ENCODE measurements at regions not wholly inside any gene's neighbourhood (a gene's known extent, or its start where the extent isn't known, plus 50 kb on each side); places are given as distances from the start of the nearest gene placed in this dataset.

DNA sequence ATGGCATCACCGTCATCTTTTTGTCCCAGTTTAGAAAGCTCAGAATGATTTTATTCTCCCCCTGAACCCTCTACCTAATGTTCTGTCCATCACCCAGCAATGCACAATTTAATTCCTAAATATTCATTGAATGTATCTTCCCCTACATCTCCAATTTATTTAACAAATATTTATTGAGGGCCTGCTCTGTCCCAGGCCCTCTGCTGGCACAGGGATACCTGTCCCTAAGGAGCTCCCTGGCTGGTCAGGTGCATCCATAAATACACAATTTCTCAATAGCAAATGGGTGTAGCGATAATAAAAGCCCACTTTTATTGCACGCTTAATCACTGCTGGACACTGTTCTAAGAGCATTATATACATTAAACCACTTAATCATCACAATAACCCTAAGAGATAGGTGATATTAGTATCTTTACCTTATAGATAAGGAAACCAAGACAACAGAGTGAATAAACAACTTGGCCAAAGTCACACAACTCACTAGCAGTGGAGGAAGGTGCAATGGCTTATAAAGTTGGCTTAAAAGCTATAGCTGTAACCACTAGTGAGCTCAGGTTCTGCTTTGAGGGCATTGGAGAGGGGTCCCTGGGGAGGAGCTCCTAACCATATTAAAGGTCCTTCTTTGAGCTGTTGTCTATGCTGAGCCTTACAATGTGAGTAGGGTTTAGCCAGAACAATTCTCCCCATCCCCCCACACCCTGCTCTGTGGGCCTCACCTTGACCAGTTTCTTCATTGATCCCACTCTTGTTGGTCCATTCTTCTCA, 126.3 kb upstream of the JUN start:
- DNase-seq (ENCODE audit: low read depth, low spot score) = no peak

DNA sequence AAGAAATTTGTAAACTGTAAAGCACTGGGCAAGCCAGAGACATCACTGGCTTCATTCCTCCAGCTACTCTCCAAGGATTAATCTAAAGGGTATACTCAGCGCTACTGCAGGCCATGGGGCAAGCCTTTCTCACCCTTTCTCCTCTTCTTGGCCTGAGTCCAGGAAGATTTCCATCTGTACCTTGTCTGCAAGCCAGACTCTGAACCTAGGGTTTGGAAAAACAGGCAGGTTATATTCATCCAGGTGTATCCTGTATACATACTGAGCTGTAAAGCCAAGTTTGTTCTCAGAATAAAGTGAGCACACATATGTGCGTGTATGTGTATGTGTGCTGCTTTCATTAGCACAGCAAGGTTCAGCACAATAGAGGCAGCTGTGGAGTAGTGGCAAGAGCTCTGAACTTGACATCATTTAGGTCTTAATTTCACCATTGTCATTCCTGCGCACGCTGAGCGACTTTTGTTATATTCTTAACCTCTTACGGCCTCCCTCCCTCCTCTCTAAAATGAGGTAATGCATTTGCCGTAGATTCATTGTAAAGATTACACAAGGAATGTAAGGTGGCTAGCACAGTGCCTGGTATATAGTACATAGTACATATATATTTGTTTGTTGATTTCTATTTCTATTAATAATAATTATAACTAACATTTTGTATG, 128.1 kb upstream of the JUN start:
- DNase-seq (ENCODE audit: low read depth, low spot score) = no peak

DNA sequence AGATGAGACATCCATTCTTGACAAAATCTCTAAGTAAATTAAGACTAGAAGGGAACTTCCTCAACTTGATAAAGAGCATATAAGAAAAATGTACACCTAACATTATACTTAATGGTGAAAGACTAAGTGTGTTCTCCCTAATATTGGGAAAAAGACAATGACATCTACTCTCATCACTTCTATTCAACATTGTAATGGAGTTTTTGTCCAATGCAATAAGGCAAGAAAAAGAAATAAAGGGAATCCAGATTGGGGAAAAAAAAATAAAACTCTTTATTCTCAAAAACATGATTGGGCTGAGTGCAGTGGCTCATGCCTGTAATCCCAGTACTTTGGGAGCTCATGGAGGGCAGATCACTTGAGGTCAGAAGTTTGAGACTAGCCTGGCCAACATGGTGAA, 131.1 kb upstream of the JUN start:
- no peak for DNase-seq (ENCODE audit: low read depth, low spot score)

DNA sequence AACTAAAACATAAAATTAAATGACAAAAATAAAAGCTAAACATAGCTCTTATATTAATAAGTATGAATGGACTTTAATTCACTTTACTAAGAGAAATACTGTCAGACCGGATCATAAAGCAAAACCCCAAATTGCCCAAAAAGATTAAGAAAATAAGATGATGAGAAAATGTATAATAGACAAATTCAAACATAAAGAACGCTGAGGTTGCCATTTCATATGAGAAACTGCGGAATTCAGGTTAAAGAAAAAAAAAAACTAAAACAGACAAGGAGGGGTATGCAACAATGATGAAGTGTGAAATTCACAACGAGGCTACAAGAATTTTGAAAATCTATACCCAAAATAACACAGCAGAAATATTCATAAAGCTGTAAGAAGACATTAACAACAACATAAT, 133.6 kb upstream of the JUN start:
- DNase-seq (ENCODE audit: low read depth, low spot score) = no peak

DNA sequence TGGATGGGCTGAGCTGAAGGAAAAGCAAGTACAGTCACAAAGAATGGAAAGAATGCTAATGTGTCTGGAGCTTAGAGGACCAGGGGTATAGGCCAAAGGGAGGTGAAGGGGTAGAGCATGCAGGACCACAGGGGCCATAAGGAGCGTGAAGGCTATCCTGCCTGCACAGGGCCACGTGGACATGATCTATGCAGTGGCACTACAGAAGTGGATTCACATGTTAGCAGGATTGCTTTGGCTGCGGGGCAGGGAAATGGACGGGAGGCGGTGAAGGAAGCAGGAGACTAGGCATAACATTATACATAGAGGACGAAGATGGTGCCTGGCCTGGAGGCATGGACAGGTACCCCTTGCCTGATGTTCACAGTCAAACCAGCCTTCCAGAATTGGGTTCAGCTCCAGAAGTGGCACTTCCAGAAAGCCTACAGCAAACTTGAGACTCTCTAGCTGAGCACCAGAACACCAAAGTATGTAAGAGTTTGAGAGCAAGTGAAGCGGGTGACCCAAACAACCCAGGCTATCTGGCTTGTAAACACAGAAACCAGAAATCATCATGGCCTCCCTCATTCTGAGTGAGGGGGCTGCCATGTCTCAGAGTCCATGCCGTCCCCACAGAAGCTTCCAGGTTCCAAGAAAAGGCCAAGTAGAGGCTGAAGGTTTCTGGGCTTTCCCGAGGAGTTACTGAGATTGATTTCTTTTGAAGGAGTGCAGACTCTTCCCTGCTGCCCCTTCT, 135.5 kb upstream of the JUN start:
- DNase-seq (ENCODE audit: low read depth, low spot score) = no peak

DNA sequence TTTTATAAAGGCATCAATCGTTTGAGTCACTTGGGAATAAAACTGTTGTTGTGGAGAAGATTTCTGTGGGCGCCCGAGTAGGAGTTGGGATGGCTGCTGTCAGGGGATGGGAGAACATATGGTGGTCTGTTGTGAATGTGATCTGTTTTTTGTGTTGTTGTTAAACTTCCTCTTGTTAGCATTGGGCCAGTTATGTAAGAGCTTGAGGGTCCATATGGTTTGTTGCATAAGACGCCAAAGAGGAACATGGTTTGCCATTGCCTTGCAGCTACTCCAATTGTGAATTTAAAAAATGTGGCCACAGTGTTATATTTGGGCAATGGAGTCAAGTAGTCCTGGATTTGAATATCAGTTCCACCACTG, 136.1 kb upstream of the JUN start:
- no peak for DNase-seq (ENCODE audit: low read depth, low spot score)

DNA sequence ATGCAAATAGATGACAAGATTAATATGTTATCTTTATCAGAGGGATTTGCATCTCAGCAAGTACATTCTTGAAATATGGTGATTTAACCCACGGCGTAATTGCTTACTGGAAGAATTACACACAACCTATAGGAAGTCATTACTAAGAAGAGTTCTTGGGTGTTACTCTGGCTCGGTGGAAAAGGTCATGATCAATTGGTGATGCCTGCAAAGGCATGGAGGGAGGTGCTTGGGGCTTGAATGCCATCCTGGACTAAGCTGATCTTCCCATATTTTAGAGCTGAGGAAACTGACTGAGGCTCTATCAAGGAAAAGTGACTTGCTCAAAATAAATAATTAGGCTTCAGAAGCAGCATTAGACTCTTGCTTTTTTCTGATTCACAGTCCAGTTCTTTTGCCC, 137.5 kb upstream of the JUN start:
- no peak for DNase-seq (ENCODE audit: low read depth, low spot score)

DNA sequence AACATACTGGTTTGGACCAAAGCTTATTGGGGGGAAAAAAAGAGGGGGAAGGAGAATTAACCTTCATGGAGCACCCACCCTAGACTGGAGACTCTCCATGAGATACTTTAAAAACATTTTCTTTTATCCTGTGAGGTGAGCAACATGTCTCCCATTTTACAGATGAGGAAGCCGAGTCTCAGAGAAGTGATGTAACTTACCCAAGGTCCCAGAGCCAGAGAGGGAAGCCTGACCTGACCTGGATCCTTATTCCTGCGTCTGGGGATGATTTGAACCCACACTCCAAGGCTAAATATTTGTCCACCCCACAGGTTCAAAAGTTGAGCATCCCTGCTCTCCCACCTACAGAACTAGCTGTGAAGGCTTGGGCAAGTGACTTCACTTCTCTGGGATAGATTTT, 137.9 kb upstream of the JUN start:
- no peak for DNase-seq (ENCODE audit: low read depth, low spot score)

DNA sequence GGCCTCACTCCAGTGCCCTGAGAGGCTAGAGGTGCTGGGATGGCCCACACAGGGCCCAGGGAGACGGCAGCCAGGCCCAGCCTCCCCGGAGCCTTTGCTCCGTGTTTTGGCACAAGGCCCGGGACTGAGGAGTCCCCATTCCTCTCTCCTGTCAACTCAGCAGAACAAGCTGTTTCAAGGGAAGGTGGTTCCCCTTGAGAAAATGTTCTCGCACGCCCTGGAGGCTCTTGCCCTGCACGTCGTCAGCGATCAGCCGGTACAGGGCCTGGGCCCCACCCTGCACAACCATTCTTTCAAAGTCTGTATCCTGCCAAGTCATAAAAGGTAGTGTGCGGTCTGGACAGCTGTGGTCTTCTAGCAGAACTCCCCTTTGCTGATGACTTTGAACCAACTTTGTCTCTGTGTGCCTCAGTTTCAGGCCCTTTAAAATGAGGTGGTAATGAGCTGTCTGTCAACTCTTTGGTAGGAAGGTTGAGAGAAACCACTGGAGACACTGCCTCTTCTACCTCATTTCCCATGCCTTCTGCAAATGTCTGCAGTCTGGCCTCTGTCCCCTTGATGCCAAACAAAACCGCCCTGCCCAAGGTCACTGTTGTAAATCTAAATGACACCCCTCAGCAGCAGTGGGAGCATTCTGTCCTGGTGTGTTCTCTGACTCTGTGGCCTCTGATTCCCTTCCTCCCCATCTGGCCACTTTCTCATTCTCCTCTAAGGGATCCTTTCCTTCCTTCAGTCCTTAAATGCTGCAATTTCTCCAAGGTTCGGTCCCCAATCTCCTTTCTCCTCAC, 138.6 kb upstream of the JUN start:
- peak; percentile 45 for DNase-seq (ENCODE audit: low read depth, low spot score)

DNA sequence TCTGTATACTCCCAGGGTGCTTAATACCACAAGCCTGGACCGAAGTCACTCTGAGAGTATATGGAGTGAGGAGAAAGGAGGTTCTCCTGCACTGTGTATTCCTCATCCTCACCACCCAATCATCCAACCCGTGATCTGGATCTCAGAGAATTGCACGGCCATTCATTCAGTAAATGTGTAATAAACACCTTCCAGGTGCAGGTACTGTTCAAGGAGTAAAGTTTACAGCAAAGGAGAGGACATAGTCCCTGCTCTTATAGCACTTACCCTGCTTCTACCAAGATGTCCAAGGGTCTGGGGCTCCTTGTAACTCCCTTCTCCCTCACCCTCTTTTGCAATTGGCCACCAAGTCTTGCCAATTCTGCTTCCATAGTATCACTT, 139.2 kb upstream of the JUN start:
- no peak for DNase-seq (ENCODE audit: low read depth, low spot score)

DNA sequence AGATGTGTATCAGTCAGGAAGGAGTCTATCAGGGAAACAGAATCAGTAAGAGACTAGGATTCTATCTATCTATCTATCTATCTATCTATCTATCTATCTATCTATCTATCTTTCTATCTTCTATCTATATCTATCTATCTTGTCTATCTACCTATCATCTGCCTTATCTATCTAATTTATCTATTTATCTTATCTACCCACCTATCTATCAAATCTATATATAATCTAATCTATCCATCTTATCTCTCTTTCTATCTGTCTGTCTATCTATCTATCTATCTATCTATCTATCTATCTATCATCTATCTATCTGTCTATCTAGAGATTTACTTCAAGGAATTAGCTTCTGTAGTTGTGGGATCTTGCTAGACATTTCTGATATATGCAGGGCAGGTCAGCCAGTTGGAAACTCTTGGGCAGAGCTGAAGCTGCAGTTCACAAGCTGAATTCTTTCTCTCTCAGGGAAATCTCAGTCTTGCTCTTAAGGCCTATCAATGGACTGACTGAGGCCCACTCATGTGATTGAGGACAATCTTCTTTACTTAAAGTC, 140.2 kb upstream of the JUN start:
- no peak for DNase-seq (ENCODE audit: low read depth, low spot score)

DNA sequence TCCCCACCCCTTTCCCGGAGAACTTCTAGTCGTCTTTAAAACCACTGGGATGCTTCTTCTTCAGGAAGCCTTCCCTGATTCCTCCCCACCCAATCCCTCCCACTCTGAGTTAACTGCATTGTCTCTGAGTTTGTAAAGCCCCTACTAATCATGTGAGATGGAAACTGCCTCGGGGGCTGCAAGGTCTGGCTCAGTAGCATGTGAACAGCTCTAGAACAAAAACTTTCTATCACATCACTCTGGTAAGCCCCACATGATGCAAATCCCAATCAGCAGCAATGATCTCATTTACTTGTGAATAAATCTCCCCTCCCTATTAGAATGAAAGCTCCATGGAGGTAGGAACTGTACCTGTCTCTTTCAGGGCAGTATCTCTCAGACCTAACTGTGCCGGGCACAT, 141.0 kb upstream of the JUN start:
- no peak for DNase-seq (ENCODE audit: low read depth, low spot score)

DNA sequence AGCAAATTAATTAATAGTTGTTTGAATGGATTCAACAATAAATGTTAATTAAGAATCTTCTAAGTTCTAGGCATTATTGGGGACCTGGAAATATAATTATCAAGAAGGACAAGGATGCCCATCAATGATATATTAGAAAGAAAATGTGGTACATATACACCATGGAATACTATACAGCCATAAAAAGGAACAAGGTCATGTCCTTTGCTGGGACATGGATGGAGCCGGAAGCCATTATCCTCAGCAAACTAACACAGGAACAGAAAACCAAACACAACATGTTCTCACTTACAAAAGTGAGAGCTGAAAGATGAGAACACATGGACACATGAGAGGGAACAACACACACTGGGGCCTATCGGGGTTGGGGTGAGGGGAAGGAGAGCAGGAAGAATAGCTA, 141.4 kb upstream of the JUN start:
- no peak for DNase-seq (ENCODE audit: low read depth, low spot score)

DNA sequence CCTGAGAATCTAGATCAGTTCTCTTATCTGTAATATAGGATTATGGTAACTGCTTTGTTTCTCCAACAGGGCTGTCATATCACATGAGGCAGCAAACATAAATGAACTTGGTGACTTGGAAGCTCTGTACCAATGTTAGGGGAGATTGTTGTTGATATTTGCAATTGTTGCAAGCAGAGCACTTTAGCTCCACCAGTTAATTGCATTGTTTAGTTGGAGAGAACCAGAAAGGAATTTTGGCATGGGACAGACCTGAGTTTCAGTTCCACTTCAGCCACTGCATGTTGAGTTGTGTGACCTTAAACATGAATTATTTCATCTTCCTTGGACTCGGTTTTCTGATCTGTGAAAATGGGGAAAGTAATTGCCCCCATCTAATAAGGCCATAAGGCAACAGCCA, 142.3 kb upstream of the JUN start:
- no peak for DNase-seq (ENCODE audit: low read depth, low spot score)

DNA sequence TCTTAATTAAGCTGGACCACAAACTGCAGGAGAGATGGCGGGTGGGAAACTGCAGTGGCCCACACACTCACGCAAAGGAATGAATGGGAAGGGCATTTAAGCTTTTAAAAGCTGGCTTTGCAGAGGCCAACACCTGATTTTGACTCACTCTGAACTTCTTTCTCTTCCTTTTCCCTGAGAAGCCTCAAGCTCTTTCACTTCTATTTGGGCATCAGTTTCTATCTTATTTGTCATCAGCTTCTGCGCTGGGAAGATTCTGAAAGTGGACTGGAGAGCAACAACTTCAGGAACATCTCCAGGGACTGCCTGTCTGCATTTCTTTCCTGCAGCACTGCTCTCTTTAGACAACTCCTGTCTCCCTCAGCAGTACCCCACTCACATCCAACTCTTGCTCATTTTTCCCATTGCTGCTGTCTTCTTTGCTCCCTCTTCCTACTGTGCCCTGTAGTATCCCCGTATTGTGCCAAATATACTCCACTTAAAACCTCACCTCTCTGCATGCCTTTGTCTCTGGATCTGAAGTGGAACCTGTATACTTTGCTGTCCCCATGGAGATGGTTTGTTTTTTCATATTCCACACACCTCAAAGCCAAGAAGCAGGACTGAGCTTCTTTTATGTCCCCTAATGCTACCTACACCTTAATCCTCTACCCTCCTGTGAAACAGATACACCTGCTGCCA, 143.3 kb upstream of the JUN start:
- DNase-seq (ENCODE audit: low read depth, low spot score) = no peak

DNA sequence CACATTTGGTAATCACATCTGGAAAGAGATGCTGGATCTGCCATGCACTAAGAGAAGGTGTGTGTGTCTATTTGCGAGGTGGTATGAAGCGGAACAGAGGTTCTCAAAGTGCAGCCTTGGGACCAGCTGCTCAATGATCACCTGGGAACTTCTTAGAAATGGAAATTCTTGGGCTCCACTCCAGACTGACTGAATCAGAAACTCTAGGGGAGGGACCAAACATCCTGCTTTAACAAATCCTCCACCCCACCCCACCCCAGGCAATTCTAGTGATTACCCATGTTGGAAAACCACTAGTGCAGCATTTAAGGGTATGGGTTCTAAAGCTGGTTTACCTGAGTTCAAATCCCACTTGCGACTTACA, 143.9 kb upstream of the JUN start:
- DNase-seq (ENCODE audit: low read depth, low spot score) = no peak

DNA sequence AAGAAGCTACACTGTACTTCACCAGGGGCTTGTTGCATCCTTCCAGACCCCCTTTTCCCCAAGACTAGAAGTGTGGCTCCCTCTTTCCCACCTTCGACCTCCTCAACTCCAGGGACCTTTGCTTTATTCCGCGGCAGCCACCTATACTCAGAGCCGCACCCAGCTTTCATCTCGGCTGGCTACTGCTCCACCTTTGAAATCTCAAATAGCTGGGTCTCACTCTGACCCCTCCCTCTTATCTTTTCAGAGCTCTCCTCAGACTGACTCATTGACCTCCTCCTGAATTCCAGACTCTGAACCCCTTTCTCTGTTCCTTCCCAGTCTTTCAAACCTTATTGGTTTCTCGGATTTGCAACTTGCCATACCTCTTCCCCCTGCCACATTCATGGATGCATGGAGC, 144.7 kb upstream of the JUN start:
- no peak for DNase-seq (ENCODE audit: low read depth, low spot score)

DNA sequence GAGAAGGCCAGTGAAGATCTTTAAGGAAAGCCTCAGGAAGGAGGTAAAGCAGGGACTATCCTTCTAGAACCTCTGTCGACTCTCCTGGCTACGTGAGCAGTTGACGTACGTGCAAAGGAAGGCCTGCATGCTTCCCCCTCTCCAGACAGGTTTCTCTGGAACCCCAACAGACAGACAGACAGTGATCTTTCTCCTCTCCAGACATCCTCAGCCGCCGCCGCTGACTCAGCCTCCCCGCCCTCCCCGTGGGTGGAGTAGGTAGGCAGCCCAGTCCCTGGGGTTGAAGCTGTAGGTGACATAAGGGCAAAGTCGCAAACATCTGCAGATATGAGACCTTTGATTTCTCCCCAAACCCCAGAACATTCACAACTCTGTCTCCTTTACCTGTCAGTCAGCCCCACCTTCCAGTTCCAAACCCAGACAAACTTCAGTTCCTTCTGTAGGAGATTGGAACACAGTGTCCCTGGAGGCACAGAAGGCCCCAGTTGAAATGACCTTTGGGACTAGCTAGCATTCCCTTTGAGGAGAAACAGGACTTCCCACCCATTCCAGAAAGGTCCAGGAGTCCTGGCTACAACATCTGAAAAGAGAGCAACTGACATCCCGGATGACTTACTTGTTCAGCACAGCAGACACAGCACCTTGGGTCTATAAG, 146.0 kb upstream of the JUN start:
- DNase-seq (ENCODE audit: low read depth, low spot score) = no peak

DNA sequence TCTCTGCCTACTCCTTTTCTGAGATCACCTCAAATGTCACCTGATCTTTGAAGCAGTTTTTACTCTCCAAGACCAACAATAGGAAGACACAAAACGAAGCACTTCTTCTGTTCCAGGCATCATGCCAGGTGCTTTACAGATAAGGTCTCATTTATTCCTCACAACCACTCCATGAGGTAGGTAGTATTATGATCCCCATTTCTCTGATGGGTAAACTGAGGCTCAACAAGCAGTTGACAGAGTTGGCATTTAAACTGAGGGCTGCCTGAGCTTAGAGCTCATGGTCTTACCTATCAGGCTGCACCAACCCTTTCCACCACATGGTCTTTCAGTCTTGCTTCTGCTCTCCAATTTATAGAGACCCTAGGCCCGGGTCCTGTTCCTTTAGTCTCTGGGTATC, 147.2 kb upstream of the JUN start:
- DNase-seq (ENCODE audit: low read depth, low spot score) = no peak

DNA sequence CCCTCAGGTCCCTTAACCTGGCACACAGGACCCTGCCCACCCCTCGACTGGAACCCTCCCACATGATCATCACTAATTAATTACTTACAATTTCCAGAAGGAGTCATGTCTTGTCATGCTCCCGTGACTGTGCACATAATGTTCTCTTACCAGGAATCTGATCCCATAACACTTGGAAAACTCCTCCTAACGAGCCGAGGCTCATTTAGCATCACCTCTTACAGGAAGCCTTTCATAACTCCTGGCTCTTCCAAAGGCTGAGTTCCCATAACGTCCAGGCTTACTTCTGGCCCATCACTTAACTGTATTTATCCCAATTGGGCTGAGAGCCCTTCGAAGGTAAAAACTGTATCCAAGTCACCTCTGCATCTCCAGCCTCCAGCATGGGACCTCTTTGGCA, 147.9 kb upstream of the JUN start:
- no peak for DNase-seq (ENCODE audit: low read depth, low spot score)

Measured in ELF-1 (cell line).